ENCODE measurements at regions not wholly inside any gene's neighbourhood (a gene's known extent, or its start where the extent isn't known, plus 50 kb on each side); places are given as distances from the start of the nearest gene placed in this dataset.

GRCh38 chr2:118678985-118679384 lies 168.5 kb downstream of the EN1 start:
- no peaks in the 10 kb centered on the region for H3K36me3 ChIP-seq (ENCODE audit: control insufficient read depth in 2 of 2, insufficient read depth in 2 of 2, low read length in 1 of 2)
- no peak for DNase-seq (ENCODE audit: low read depth in 6 of 9, low spot score in 9 of 9)
- no peaks in the 10 kb centered on the region for H3K27me3 ChIP-seq (ENCODE audit: control insufficient read depth in 2 of 2, insufficient read depth in 1 of 2, low read length in 1 of 2)
- no peak overlapping the region for H3K27ac ChIP-seq (ENCODE audit: low read depth in 1 of 2, low read length in 1 of 2)
- H3K4me1 ChIP-seq (ENCODE audit: control insufficient read depth in 2 of 2, insufficient read depth in 2 of 2, low read length in 2 of 2): no peaks in the 10 kb centered on the region
- H3K9me3 ChIP-seq (ENCODE audit: control insufficient read depth in 2 of 2, insufficient read depth in 1 of 2, low read length in 1 of 2): no peaks in the 10 kb centered on the region
- H3K4me3 ChIP-seq (ENCODE audit: low read length in 2 of 2): no peak overlapping the region
- WGBS: 4% methylated on average over 2 of the region's 2 CpGs

- Histone ChIP-seq H3K36me3 (ENCODE audit: control insufficient read depth in 2 of 2, insufficient read depth in 2 of 2, low read length in 1 of 2) (no peaks in the 10 kb centered on the region), H3K9me3 (ENCODE audit: control insufficient read depth in 2 of 2, insufficient read depth in 1 of 2, low read length in 1 of 2) (no peaks in the 10 kb centered on the region), H3K4me3 (ENCODE audit: low read length in 2 of 2) (no peak overlapping the region), H3K4me1 (ENCODE audit: control insufficient read depth in 2 of 2, insufficient read depth in 2 of 2, low read length in 2 of 2) (no peaks in the 10 kb centered on the region), H3K27ac (ENCODE audit: low read depth in 1 of 2, low read length in 1 of 2) (no peak overlapping the region), H3K27me3 (ENCODE audit: control insufficient read depth in 2 of 2, insufficient read depth in 1 of 2, low read length in 1 of 2) (no peaks in the 10 kb centered on the region)
- DNase-seq (ENCODE audit: low read depth in 6 of 9, low spot score in 9 of 9): no peak
- WGBS: 98% methylated on average over 1 of the region's 1 CpG
These were observed 169.9 kb downstream of the EN1 start for GRCh38 chr2:118677546-118677945.

GRCh38 chr2:118675531-118675930 lies 171.9 kb downstream of the EN1 start:
- no peaks in the 10 kb centered on the region for H3K9me3 ChIP-seq (ENCODE audit: control insufficient read depth in 2 of 2, insufficient read depth in 1 of 2, low read length in 1 of 2)
- no peaks in the 10 kb centered on the region for H3K27me3 ChIP-seq (ENCODE audit: control insufficient read depth in 2 of 2, insufficient read depth in 1 of 2, low read length in 1 of 2)
- H3K27ac ChIP-seq (ENCODE audit: low read depth in 1 of 2, low read length in 1 of 2): no peak overlapping the region
- H3K4me1 ChIP-seq (ENCODE audit: control insufficient read depth in 2 of 2, insufficient read depth in 2 of 2, low read length in 2 of 2): no peaks in the 10 kb centered on the region
- no peaks in the 10 kb centered on the region for H3K36me3 ChIP-seq (ENCODE audit: control insufficient read depth in 2 of 2, insufficient read depth in 2 of 2, low read length in 1 of 2)
- no peak overlapping the region for H3K4me3 ChIP-seq (ENCODE audit: low read length in 2 of 2)
- DNase-seq (ENCODE audit: low read depth in 6 of 9, low spot score in 9 of 9): no peak

GRCh38 chr2:118672571-118673158 lies 174.8 kb downstream of the EN1 start:
- H3K27ac ChIP-seq (ENCODE audit: low read depth in 1 of 2, low read length in 1 of 2): no peak overlapping the region
- 74% methylated on average over 3 of the region's 3 CpGs for WGBS

GRCh38 chr2:118671701-118672454 lies 175.6 kb downstream of the EN1 start:
- DNase-seq (ENCODE audit: low read depth in 6 of 9, low spot score in 9 of 9): no peak
- WGBS: 93% methylated on average over 5 of the region's 5 CpGs
- Histone ChIP-seq H3K27ac (ENCODE audit: low read depth in 1 of 2, low read length in 1 of 2) (no peak overlapping the region), H3K27me3 (ENCODE audit: control insufficient read depth in 2 of 2, insufficient read depth in 1 of 2, low read length in 1 of 2) (no peaks in the 10 kb centered on the region), H3K4me3 (ENCODE audit: low read length in 2 of 2) (no peak overlapping the region), H3K36me3 (ENCODE audit: control insufficient read depth in 2 of 2, insufficient read depth in 2 of 2, low read length in 1 of 2) (no peaks in the 10 kb centered on the region), H3K9me3 (ENCODE audit: control insufficient read depth in 2 of 2, insufficient read depth in 1 of 2, low read length in 1 of 2) (no peaks in the 10 kb centered on the region), H3K4me1 (ENCODE audit: control insufficient read depth in 2 of 2, insufficient read depth in 2 of 2, low read length in 2 of 2) (no peaks in the 10 kb centered on the region)

More at GRCh38 chr2:118672571-118673158, 174.8 kb downstream of the EN1 start:
- Histone ChIP-seq H3K27me3 (ENCODE audit: control insufficient read depth in 2 of 2, insufficient read depth in 1 of 2, low read length in 1 of 2) (no peaks in the 10 kb centered on the region), H3K9me3 (ENCODE audit: control insufficient read depth in 2 of 2, insufficient read depth in 1 of 2, low read length in 1 of 2) (no peaks in the 10 kb centered on the region), H3K4me1 (ENCODE audit: control insufficient read depth in 2 of 2, insufficient read depth in 2 of 2, low read length in 2 of 2) (no peaks in the 10 kb centered on the region), H3K4me3 (ENCODE audit: low read length in 2 of 2) (no peak overlapping the region), H3K36me3 (ENCODE audit: control insufficient read depth in 2 of 2, insufficient read depth in 2 of 2, low read length in 1 of 2) (no peaks in the 10 kb centered on the region)
- DNase-seq (ENCODE audit: low read depth in 6 of 9, low spot score in 9 of 9): no peak

- DNase-seq (ENCODE audit: low read depth in 6 of 9, low spot score in 9 of 9): no peak
These were observed 176.6 kb downstream of the EN1 start for GRCh38 chr2:118670838-118671237.

GRCh38 chr2:118670276-118670675 lies 177.2 kb downstream of the EN1 start:
- no peak overlapping the region for H3K27ac ChIP-seq (ENCODE audit: low read depth in 1 of 2, low read length in 1 of 2)
- 92% methylated on average over 2 of the region's 2 CpGs for WGBS
- H3K4me3 ChIP-seq (ENCODE audit: low read length in 2 of 2): no peak overlapping the region
- no peaks in the 10 kb centered on the region for H3K4me1 ChIP-seq (ENCODE audit: control insufficient read depth in 2 of 2, insufficient read depth in 2 of 2, low read length in 2 of 2)
- H3K9me3 ChIP-seq (ENCODE audit: control insufficient read depth in 2 of 2, insufficient read depth in 1 of 2, low read length in 1 of 2): no peaks in the 10 kb centered on the region
- H3K36me3 ChIP-seq (ENCODE audit: control insufficient read depth in 2 of 2, insufficient read depth in 2 of 2, low read length in 1 of 2): no peaks in the 10 kb centered on the region
- no peaks in the 10 kb centered on the region for H3K27me3 ChIP-seq (ENCODE audit: control insufficient read depth in 2 of 2, insufficient read depth in 1 of 2, low read length in 1 of 2)
- no peak for DNase-seq (ENCODE audit: low read depth in 6 of 9, low spot score in 9 of 9)

More at GRCh38 chr2:118670838-118671237, 176.6 kb downstream of the EN1 start:
- Histone ChIP-seq H3K4me3 (ENCODE audit: low read length in 2 of 2) (no peak overlapping the region), H3K9me3 (ENCODE audit: control insufficient read depth in 2 of 2, insufficient read depth in 1 of 2, low read length in 1 of 2) (no peaks in the 10 kb centered on the region), H3K27me3 (ENCODE audit: control insufficient read depth in 2 of 2, insufficient read depth in 1 of 2, low read length in 1 of 2) (no peaks in the 10 kb centered on the region), H3K4me1 (ENCODE audit: control insufficient read depth in 2 of 2, insufficient read depth in 2 of 2, low read length in 2 of 2) (no peaks in the 10 kb centered on the region), H3K27ac (ENCODE audit: low read depth in 1 of 2, low read length in 1 of 2) (no peak overlapping the region), H3K36me3 (ENCODE audit: control insufficient read depth in 2 of 2, insufficient read depth in 2 of 2, low read length in 1 of 2) (no peaks in the 10 kb centered on the region)
- WGBS: 87% methylated on average over 6 of the region's 6 CpGs

GRCh38 chr2:118669654-118670053 lies 177.8 kb downstream of the EN1 start:
- no peaks in the 10 kb centered on the region for H3K36me3 ChIP-seq (ENCODE audit: control insufficient read depth in 2 of 2, insufficient read depth in 2 of 2, low read length in 1 of 2)
- no peak overlapping the region for H3K4me3 ChIP-seq (ENCODE audit: low read length in 2 of 2)
- H3K9me3 ChIP-seq (ENCODE audit: control insufficient read depth in 2 of 2, insufficient read depth in 1 of 2, low read length in 1 of 2): no peaks in the 10 kb centered on the region
- no peaks in the 10 kb centered on the region for H3K27me3 ChIP-seq (ENCODE audit: control insufficient read depth in 2 of 2, insufficient read depth in 1 of 2, low read length in 1 of 2)
- DNase-seq (ENCODE audit: low read depth in 6 of 9, low spot score in 9 of 9): no peak
- H3K4me1 ChIP-seq (ENCODE audit: control insufficient read depth in 2 of 2, insufficient read depth in 2 of 2, low read length in 2 of 2): no peaks in the 10 kb centered on the region
- H3K27ac ChIP-seq (ENCODE audit: low read depth in 1 of 2, low read length in 1 of 2): no peak overlapping the region

- H3K27ac ChIP-seq (ENCODE audit: low read depth in 1 of 2, low read length in 1 of 2): no peak overlapping the region
- WGBS: 77% methylated on average over 9 of the region's 9 CpGs
- no peaks in the 10 kb centered on the region for H3K9me3 ChIP-seq (ENCODE audit: control insufficient read depth in 2 of 2, insufficient read depth in 1 of 2, low read length in 1 of 2)
- H3K27me3 ChIP-seq (ENCODE audit: control insufficient read depth in 2 of 2, insufficient read depth in 1 of 2, low read length in 1 of 2): no peaks in the 10 kb centered on the region
- no peak overlapping the region for H3K4me3 ChIP-seq (ENCODE audit: low read length in 2 of 2)
- no peak for DNase-seq (ENCODE audit: low read depth in 6 of 9, low spot score in 9 of 9)
- no peaks in the 10 kb centered on the region for H3K36me3 ChIP-seq (ENCODE audit: control insufficient read depth in 2 of 2, insufficient read depth in 2 of 2, low read length in 1 of 2)
- H3K4me1 ChIP-seq (ENCODE audit: control insufficient read depth in 2 of 2, insufficient read depth in 2 of 2, low read length in 2 of 2): no peaks in the 10 kb centered on the region
These were observed 178.7 kb downstream of the EN1 start for GRCh38 chr2:118668431-118669424.
